SIG-M5 treated with dmso at 0.1 percent for 504 hours (cell line): ENCODE measurements at regions not wholly inside any gene's neighbourhood (a gene's known extent, or its start where the extent isn't known, plus 50 kb on each side); places are given as distances from the start of the nearest gene placed in this dataset.

Experiments
- DNase-seq: peaks from one replicate; lab custom pipeline; 2025; ENCODE audit not compliant: unreplicated experiment; lab: John Stamatoyannopoulos, UW

- no peak for DNase-seq
Observed at GRCh38 chr16:89027281-89027680, 50.3 kb upstream of the CBFA2T3 start.

- DNase-seq, result peak; percentile 97
Observed at GRCh38 chr16:89031715-89032659, 55.0 kb upstream of the CBFA2T3 start.

- no peak for DNase-seq
Observed at GRCh38 chr16:89033304-89033703, 56.3 kb upstream of the CBFA2T3 start.

- DNase-seq, result no peak
Observed at GRCh38 chr16:89033796-89034572, 57.0 kb upstream of the CBFA2T3 start.

GRCh38 chr16:89034573-89034961 lies 57.6 kb upstream of the CBFA2T3 start:
- no peak for DNase-seq

GRCh38 chr16:89034971-89035668 lies 58.1 kb upstream of the CBFA2T3 start:
- no peak for DNase-seq

GRCh38 chr16:89035669-89036570 lies 57.7 kb upstream of the ACSF3 start:
- no peak for DNase-seq

GRCh38 chr16:89036776-89037175 lies 56.9 kb upstream of the ACSF3 start:
- no peak for DNase-seq

- DNase-seq, result peak; percentile 31
Observed at GRCh38 chr16:89037261-89038152, 56.1 kb upstream of the ACSF3 start.

- DNase-seq, result no peak
Observed at GRCh38 chr16:89038221-89038721, 55.4 kb upstream of the ACSF3 start.

GRCh38 chr16:89038811-89039735 lies 54.6 kb upstream of the ACSF3 start:
- no peak for DNase-seq

GRCh38 chr16:89039756-89040155 lies 53.9 kb upstream of the ACSF3 start:
- DNase-seq, result no peak

- DNase-seq, result no peak
Observed at GRCh38 chr16:89040391-89040790, 53.3 kb upstream of the ACSF3 start.

GRCh38 chr16:89040861-89041570 lies 52.6 kb upstream of the ACSF3 start:
- no peak for DNase-seq

- no peak for DNase-seq
Observed at GRCh38 chr16:89041571-89042481, 51.8 kb upstream of the ACSF3 start.

- DNase-seq, result no peak
Observed at GRCh38 chr16:89042711-89043551, 50.7 kb upstream of the ACSF3 start.
